Astrocyte of the spinal cord (primary cell): ENCODE measurements at regions not wholly inside any gene's neighbourhood (a gene's known extent, or its start where the extent isn't known, plus 50 kb on each side); places are given as distances from the start of the nearest gene placed in this dataset.

Experiments used
- DNase-seq: peaks from one replicate; pipeline ENCODE4 v3.0.0; 2011; ENCODE audit warnings: low read depth, low spot score
- H3K4me3 ChIP-seq: 2 replicates; pipeline ENCODE4 v1.5.1; 2011; ENCODE audit warnings: low read depth, mild to moderate bottlenecking, low read length, moderate library complexity
- CTCF ChIP-seq: IDR thresholded peaks from 2 replicates; pipeline ENCODE4 v1.5.1; 2012; ENCODE audit warnings: low read depth, mild to moderate bottlenecking, low read length, inconsistent platforms
- in situ Hi-C: cut with HindIII; loops from 2 replicates; pipeline ENCODE4 v1.10.0; 2017; ENCODE audit warnings: low sequenced_read_pairs

DNA sequence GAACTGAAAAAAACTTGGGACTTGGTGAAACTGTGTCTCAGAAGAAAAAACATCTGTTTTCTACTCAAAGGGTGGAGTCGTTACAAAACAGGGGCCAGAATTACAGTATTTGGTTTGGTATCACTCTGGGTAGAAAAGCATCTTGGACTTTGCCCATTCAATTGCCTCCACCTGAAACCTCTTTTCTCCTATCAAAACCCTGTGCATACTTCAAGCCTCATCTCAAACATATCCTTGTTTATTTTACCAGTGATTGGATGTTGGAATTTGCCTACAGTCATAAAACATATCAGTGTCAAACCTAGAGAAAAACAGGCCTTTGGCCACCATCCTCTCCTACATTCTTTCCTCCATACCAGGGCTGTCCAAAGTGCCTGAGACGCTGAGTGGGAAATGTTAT lies 281.5 kb downstream of the PLPP3 start:
- TF ChIP-seq CTCF, result no peak
- DNase-seq, result no peak
- in situ Hi-C loops, result no loop called here
- no peak overlapping the region for H3K4me3 ChIP-seq

DNA sequence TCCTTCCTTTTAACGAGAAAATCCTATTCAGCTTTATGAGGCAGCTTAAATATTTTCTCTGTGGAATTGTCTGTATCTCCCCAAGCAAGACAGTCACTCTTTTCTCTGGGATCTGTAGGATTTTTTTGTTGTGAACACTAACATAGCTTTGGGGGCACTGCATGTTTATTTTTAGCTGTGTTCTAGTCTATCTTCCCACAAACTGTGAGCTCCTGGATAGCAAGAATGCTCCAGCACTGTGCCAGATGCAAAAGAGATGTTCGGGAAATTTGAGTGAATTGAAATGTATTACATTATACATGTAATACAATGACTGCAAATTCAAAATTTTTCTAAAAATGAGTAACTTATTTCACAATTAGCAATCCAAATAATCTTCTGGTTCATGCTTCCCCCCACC lies 282.2 kb downstream of the PLPP3 start:
- H3K4me3 ChIP-seq, result no peak overlapping the region
- no peak for TF ChIP-seq CTCF
- no peak for DNase-seq
- in situ Hi-C loops, result no loop called here

DNA sequence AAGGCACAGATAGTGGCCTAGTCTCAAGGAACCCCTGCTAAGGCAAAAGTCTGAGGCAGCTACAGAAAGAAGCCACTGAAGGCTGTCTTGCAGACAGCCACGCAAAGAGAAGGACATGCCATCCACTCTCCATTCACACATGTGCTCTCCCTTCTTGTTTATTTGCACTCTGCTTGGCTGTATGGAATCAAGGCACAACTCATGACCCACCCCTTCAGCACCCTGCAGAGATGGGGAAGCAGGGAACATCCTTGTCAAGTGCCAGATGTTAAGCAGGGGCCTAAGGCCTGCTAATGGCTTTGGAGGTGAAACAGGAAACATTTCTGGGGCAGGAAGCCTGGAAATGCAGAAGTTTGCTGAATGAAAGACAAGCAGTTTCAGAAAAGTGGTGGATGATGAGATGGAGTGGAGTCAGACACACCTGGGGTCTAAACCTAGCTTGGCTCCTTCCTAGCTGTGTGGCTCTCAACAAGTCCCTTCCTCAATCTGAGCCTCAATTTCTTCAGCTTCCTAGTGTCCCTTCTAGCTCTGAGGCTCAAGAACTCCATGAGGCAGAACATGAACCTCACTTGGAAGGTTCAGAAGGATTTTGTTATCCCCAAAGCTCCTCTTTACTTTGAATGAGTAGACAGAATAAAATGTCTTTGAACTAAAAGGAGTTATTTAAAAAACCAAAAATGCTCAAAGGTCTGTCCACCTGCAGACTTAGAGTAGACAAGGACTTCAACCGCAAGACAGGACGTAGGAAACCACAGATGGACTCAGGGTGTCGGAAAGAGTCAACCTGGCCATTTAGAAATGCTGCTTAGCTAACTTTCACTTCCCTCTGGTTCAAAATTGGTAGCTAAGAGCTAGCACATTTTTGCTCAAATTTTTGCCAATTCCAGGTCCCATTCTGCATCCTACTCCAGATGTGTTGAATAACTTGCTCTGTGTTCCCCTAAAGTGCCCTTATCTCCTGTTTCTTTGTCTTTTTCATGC lies 283.1 kb downstream of the PLPP3 start:
- H3K4me3 ChIP-seq, result no peak overlapping the region
- TF ChIP-seq CTCF, result no peak
- in situ Hi-C loops, result no loop called here
- no peak for DNase-seq

GRCh38 chr1:56291374-56291919 lies 287.9 kb downstream of the PLPP3 start:
- in situ Hi-C loops, result no loop called here
- TF ChIP-seq CTCF, result no peak
- H3K4me3 ChIP-seq, result no peak overlapping the region
- DNase-seq, result no peak

DNA sequence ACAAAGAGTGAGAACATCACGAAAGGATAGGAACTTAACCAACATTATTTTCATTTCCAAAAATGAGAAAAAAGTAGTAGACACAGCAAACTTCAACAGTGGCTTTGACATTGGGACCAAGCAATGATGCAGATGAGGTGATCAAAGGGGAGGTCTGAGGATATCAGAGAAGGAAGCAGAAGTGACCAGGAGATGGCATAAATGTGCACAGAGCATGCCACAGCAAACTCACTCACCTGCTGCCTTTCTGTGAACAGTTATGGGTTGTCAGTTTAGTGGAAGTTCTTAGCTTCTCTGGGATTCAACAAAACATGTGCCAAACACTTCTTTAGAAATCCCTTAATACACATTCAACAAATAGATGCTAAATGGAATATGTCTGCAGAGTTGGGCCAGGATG lies 290.1 kb downstream of the PLPP3 start:
- in situ Hi-C loops, result no loop called here
- TF ChIP-seq CTCF, result no peak
- no peak for DNase-seq
- no peak overlapping the region for H3K4me3 ChIP-seq

GRCh38 chr1:56287721-56288120 lies 291.6 kb downstream of the PLPP3 start:
- no peak overlapping the region for H3K4me3 ChIP-seq
- no peak for DNase-seq
- in situ Hi-C loops, result no loop called here
- no peak for TF ChIP-seq CTCF
